ENCODE measurements at regions not wholly inside any gene's neighbourhood (a gene's known extent, or its start where the extent isn't known, plus 50 kb on each side); places are given as distances from the start of the nearest gene placed in this dataset.

GRCh38 chrY:16060686-16061085 is 1536.4 kb downstream of the NLGN4Y start:
- TF ChIP-seq CTCF (IDR thresholded peaks at IDR 0.05) (no peak), FOXJ3 (CRISPR knock-in tag; IDR thresholded peaks at IDR 0.05; ENCODE audit: borderline replicate concordance) (no peak), E2F4 (CRISPR knock-in tag; IDR thresholded peaks at IDR 0.05; ENCODE audit: borderline replicate concordance, low read depth) (no peak), SP1 (CRISPR knock-in tag; conservative IDR thresholded peaks at IDR 0.05) (no peak), ERG (CRISPR knock-in tag; IDR thresholded peaks at IDR 0.05) (no peak), MLX (CRISPR knock-in tag; IDR thresholded peaks at IDR 0.05) (no peak), ATF3 (CRISPR knock-in tag; conservative IDR thresholded peaks at IDR 0.05) (no peak)
